Duodenal mucosa (tissue), 2 donors: ENCODE measurements at regions not wholly inside any gene's neighbourhood (a gene's known extent, or its start where the extent isn't known, plus 50 kb on each side); places are given as distances from the start of the nearest gene placed in this dataset.

ENCODE experiments used
- H3K27ac ChIP-seq: one replicate; pipeline ENCODE4 v1.7.0; 2013; ENCODE audit warnings: low read depth, low read length
- H3K27me3 ChIP-seq, 2 donors: one replicate each; pipeline ENCODE4 v1.7.0; 2013; ENCODE audit warnings: low read length in 2 of 2, control low read depth in 1 of 2; ENCODE audit not compliant: insufficient read depth in 2 of 2, control insufficient read depth in 1 of 2
- H3K36me3 ChIP-seq, 2 donors: one replicate each; pipeline ENCODE4 v1.7.0; 2013; ENCODE audit warnings: low read length in 2 of 2, control low read depth in 1 of 2; ENCODE audit not compliant: insufficient read depth in 2 of 2, control insufficient read depth in 1 of 2
- H3K4me1 ChIP-seq, 2 donors: one replicate each; pipeline ENCODE4 v1.7.0; 2013; ENCODE audit warnings: low read length in 2 of 2, control low read depth in 1 of 2; ENCODE audit not compliant: insufficient read depth in 2 of 2, control insufficient read depth in 1 of 2
- H3K4me3 ChIP-seq, 2 donors: one replicate each; pipeline ENCODE4 v1.7.0; 2013; ENCODE audit warnings: low read length in 2 of 2, low read depth in 1 of 2
- H3K9ac ChIP-seq, 2 donors: one replicate each; pipeline ENCODE4 v1.7.0; 2013; ENCODE audit warnings: low read length in 2 of 2, low read depth in 1 of 2
- H3K9me3 ChIP-seq, 2 donors: one replicate each; pipeline ENCODE4 v1.7.0; 2013; ENCODE audit warnings: low read length in 2 of 2, control low read depth in 1 of 2; ENCODE audit not compliant: control insufficient read depth in 1 of 2

DNA sequence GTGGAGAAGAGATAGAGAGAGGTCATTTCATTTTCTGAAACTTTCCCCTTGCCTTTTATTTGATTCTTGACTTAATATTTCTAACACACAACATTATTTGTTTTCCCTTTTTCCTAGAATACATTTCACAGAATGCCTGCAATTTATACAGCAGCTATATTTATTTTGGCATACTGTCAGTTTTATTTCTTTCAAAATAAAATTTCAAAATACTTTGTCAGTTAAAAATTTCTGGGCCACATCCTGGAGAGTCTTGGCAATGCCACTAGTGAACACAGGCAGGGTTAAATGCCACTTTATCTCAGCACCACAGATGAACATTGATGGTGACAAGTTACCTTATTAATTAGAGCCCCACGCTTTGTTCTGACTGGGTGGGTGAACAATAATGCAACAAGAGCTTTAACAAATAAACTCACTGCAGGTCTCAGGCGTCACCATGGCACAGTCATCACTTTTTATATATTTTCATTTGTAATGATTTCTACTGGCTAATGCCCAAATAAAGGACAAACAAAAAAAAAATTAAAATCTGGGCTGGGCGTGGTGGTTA lies 494.0 kb downstream of the KIF20B start:
- H3K27me3 ChIP-seq, result no peaks in the 10 kb centered on the region
- no peak overlapping the region for H3K4me3 ChIP-seq
- H3K9ac ChIP-seq, result no peak overlapping the region
- no peaks in the 10 kb centered on the region for H3K36me3 ChIP-seq
- H3K9me3 ChIP-seq, result no peaks in the 10 kb centered on the region
- no peak overlapping the region for H3K27ac ChIP-seq
- H3K4me1 ChIP-seq, result no peaks in the 10 kb centered on the region

DNA sequence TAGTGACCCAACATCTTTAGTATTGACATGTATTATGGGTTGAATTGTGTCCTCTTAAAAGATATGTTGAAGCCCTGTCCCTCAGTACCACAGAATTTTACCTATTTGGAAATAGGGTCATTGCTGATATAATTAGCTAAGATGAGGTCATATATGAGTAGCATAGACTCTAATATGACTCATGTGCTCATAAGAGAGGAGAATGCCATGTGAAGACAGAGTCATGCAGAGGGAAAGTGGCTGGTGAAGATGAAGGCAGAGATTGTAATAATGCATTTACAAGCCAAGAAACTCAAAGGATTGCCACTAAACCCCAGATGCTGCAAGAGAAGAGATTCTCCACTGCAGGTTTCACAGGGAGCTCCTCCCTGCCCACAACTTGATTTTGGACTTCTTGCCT lies 496.4 kb downstream of the KIF20B start:
- no peaks in the 10 kb centered on the region for H3K36me3 ChIP-seq
- H3K4me3 ChIP-seq, result no peak overlapping the region
- H3K27ac ChIP-seq, result no peak overlapping the region
- no peaks in the 10 kb centered on the region for H3K4me1 ChIP-seq
- no peak overlapping the region for H3K9ac ChIP-seq
- H3K9me3 ChIP-seq, result no peaks in the 10 kb centered on the region
- no peaks in the 10 kb centered on the region for H3K27me3 ChIP-seq

DNA sequence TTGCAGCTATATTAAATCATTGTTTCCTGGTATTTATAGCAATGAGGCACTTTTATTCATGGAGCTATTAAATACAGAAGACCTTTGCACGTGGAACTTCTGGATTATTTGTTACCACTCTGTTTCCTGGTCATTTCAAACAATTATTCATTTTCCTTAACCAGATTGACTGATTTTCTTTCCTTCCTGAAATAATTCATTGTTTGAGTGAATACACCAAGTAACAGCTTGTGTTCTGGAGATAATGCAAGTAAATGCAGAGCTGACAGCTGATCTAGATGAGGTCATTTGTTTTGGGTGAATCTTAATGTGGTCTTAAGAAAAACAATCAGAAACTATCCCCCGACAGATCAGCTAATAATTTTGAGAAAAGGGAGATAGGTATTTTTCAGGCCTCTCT lies 497.7 kb downstream of the KIF20B start:
- Histone ChIP-seq H3K9me3 (no peaks in the 10 kb centered on the region), H3K9ac (no peak overlapping the region), H3K27me3 (no peaks in the 10 kb centered on the region), H3K36me3 (no peaks in the 10 kb centered on the region), H3K4me1 (no peaks in the 10 kb centered on the region), H3K27ac (no peak overlapping the region), H3K4me3 (no peak overlapping the region)

DNA sequence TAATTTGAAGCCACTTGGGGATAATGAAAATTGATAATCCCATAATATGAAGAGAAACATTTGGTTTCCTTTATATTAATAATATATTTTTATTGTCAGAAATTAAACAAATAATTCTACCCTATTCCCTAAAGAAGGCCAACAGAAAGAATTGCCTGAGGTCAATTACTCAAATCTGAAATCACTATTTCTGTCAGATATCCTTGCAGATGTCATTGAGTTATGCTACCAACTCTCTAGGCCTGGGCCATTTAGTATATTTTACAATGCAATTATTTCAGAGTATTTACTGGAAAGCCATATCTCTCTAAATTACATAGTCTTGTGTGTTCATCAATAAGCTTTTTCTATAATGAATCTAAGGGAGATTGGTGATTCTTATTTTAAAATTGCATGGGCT lies 498.1 kb downstream of the KIF20B start:
- no peak overlapping the region for H3K4me3 ChIP-seq
- H3K4me1 ChIP-seq, result no peaks in the 10 kb centered on the region
- H3K27ac ChIP-seq, result no peak overlapping the region
- no peaks in the 10 kb centered on the region for H3K27me3 ChIP-seq
- H3K36me3 ChIP-seq, result no peaks in the 10 kb centered on the region
- H3K9ac ChIP-seq, result no peak overlapping the region
- H3K9me3 ChIP-seq, result no peaks in the 10 kb centered on the region

DNA sequence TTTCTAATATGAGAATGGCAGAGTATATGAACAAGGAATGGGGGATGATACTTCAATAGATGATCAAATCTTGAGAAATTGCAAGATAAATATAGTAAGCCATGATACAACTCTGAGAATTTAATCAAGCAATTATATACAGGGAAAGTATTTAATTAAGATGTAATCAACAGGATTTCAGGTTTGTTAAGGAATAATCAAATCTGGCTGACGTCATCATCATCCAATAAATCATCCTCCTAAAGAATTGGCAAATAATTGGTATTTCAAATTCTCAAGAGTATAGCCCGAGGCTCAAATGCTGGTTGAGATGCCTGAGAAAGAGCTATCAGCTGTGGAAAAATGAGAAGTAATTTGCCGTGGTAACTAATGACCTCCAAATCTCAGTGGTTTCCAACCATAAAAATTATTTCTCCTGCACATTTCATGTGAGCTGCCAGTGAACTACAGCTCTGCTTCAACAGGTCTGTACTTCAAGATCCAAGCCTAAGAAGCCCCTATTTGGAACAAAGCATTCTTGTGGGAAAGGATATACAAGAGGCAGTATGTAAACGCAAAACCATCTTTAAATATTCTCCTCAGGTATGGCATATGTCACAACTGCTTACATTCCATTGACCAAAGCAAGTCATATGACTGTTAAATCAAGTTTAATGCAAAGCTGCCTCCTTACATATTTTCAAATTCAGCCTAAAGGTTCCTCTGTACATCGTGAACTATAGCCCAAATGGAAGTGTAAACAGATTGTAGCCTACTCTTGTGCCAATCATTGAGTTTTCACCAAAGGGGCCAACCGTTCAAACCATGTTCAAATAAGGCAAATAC lies 503.0 kb downstream of the KIF20B start:
- Histone ChIP-seq H3K27me3 (no peaks in the 10 kb centered on the region), H3K36me3 (no peaks in the 10 kb centered on the region), H3K4me3 (no peak overlapping the region), H3K9ac (no peak overlapping the region), H3K4me1 (no peaks in the 10 kb centered on the region), H3K9me3 (no peaks in the 10 kb centered on the region), H3K27ac (no peak overlapping the region)

DNA sequence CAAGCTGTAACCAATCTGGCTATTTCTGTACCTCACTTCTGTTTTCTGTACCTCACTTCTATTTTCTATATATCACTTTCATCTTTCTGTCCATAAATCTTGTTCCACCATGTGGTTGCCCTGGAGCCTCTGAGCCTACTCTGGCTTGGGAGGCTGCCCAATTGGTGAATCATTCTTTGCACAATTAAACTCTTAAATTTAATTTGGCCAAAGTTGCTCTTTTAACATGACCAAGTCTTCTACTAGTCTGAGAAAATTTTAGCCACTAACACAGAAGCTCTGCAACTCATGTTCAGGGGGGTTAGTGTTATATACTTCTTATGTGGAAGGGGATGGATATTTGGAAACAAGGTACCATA lies 503.5 kb downstream of the KIF20B start:
- H3K4me1 ChIP-seq, result no peaks in the 10 kb centered on the region
- no peak overlapping the region for H3K4me3 ChIP-seq
- H3K27ac ChIP-seq, result no peak overlapping the region
- H3K36me3 ChIP-seq, result no peaks in the 10 kb centered on the region
- no peaks in the 10 kb centered on the region for H3K9me3 ChIP-seq
- no peaks in the 10 kb centered on the region for H3K27me3 ChIP-seq
- no peak overlapping the region for H3K9ac ChIP-seq

DNA sequence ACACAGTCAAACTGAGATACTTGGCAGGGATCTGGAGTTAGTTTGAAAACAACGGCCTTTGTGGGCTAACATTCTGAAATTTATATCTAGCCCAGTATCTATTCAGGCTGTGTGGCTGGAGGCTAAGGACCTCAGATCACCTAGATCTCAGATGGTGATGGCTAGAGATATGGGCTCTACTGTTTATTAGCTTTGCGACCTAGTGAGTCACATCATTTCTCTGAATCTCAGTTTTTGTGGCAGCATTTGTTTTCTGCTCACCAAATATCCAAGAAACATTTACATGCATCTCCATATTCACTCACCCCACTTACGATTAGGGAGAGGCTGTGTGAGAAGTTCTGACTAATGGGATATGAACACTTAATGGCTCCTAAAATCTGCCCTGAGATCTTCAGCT lies 503.9 kb downstream of the KIF20B start:
- H3K4me1 ChIP-seq, result no peaks in the 10 kb centered on the region
- no peak overlapping the region for H3K9ac ChIP-seq
- no peaks in the 10 kb centered on the region for H3K27me3 ChIP-seq
- H3K9me3 ChIP-seq, result no peaks in the 10 kb centered on the region
- H3K27ac ChIP-seq, result no peak overlapping the region
- H3K4me3 ChIP-seq, result no peak overlapping the region
- no peaks in the 10 kb centered on the region for H3K36me3 ChIP-seq

DNA sequence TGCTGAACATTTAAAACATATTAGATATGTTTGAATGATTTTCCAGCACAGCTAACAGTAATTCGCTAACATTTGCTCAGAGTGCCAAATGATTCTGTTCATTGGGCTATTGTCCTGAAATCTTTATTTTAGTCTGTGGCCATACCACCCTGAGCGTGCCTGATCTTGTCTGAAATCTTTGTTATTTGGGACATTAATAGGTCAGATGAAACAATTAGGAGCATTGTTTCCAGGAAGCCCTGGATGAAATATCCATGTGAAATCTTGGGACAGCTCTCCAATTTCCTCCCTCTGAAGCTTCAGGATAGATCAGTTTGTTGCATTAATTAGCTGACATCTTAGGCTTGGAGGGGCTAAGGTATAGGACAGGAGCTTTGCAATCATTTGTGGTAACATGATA lies 512.0 kb downstream of the KIF20B start:
- no peaks in the 10 kb centered on the region for H3K9me3 ChIP-seq
- H3K4me3 ChIP-seq, result no peak overlapping the region

DNA sequence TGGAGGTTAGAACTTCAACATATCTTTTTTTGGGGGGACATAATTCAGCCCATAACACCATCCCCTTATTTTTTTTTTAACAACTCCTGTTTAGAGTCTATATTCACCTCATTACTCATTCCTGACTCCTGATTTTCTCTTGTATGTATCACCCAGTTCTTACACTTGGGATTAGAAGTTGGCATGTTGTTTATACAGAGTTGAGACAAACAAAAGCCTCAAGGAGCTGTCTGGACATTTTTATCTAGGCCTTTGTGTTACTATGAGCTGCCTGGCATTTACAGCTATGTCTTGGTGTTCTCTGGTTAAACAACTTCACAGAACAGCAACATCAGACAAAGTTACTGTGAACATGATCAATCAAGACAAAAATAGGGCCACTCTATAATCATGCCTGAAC lies 517.5 kb downstream of the KIF20B start:
- no peak overlapping the region for H3K4me3 ChIP-seq
- H3K9ac ChIP-seq, result no peak overlapping the region
- H3K4me1 ChIP-seq, result no peaks in the 10 kb centered on the region
- no peaks in the 10 kb centered on the region for H3K9me3 ChIP-seq
- H3K36me3 ChIP-seq, result no peaks in the 10 kb centered on the region
- no peaks in the 10 kb centered on the region for H3K27me3 ChIP-seq
- no peak overlapping the region for H3K27ac ChIP-seq

More for the DNA sequence above, 512.0 kb downstream of the KIF20B start:
- Histone ChIP-seq H3K4me1 (no peaks in the 10 kb centered on the region), H3K9ac (no peak overlapping the region), H3K27me3 (no peaks in the 10 kb centered on the region), H3K36me3 (no peaks in the 10 kb centered on the region), H3K27ac (no peak overlapping the region)

DNA sequence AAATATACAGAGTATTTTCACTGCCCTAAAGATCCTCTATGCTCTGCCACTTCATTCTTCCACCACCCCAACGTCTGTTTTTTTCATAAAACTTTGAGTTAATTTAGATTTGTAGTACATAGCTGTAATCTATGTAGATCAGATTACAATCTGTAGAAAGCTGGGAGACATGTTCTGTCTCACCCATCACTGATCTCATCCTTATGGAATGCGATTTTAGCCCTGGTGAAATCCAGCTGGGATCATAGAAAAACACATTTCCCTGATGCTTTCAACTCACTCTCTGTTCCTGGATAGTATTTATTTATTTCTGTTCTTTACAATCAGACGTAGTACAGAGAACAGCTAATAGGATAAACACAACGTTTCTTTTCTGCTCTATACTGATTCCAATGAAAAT lies 521.0 kb downstream of the KIF20B start:
- no peaks in the 10 kb centered on the region for H3K36me3 ChIP-seq
- no peak overlapping the region for H3K9ac ChIP-seq
- H3K27ac ChIP-seq, result no peak overlapping the region
- no peak overlapping the region for H3K4me3 ChIP-seq
- no peaks in the 10 kb centered on the region for H3K27me3 ChIP-seq
- no peaks in the 10 kb centered on the region for H3K9me3 ChIP-seq
- no peaks in the 10 kb centered on the region for H3K4me1 ChIP-seq
